AG10803 (cell line): ENCODE measurements at regions not wholly inside any gene's neighbourhood (a gene's known extent, or its start where the extent isn't known, plus 50 kb on each side); places are given as distances from the start of the nearest gene placed in this dataset.

Experiments
- DNase-seq: peaks from one replicate; pipeline ENCODE4 v3.0.0; 2010; ENCODE audit warnings: low read depth
- H3K4me3 ChIP-seq: 2 replicates; pipeline ENCODE4 v1.5.1; 2011; ENCODE audit warnings: mild to moderate bottlenecking, low read length, control low read depth
- TF ChIP-seq, protein P1 (sequence below): conservative IDR thresholded peaks from 2 replicates; pipeline ENCODE4 v1.5.1; 2011; ENCODE audit warnings: mild to moderate bottlenecking, low read length, control low read depth, inconsistent platforms

DNA sequence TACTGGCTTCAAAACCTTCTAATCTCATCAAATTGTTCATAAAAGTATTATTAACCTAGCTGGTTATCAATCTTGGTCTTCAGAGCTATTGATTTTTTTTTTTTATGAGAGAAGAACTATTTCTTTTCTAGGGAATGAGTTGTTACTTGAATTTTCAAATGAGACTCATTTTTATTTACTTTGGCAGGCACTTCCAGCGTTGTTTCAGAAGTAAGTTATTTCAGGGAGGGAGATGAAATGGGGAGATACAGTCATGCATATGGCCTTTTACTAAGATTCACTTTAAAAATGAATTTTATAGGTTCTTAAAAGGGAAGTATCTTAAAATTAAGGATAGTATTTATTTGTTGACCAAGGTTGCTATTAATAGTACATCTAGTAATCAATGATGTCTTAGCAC is 129.6 kb downstream of the IZUMO3 start:
- no peak for DNase-seq
- no peak overlapping the region for H3K4me3 ChIP-seq
- TF ChIP-seq, protein P1, sequence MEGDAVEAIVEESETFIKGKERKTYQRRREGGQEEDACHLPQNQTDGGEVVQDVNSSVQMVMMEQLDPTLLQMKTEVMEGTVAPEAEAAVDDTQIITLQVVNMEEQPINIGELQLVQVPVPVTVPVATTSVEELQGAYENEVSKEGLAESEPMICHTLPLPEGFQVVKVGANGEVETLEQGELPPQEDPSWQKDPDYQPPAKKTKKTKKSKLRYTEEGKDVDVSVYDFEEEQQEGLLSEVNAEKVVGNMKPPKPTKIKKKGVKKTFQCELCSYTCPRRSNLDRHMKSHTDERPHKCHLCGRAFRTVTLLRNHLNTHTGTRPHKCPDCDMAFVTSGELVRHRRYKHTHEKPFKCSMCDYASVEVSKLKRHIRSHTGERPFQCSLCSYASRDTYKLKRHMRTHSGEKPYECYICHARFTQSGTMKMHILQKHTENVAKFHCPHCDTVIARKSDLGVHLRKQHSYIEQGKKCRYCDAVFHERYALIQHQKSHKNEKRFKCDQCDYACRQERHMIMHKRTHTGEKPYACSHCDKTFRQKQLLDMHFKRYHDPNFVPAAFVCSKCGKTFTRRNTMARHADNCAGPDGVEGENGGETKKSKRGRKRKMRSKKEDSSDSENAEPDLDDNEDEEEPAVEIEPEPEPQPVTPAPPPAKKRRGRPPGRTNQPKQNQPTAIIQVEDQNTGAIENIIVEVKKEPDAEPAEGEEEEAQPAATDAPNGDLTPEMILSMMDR, result no peak

DNA sequence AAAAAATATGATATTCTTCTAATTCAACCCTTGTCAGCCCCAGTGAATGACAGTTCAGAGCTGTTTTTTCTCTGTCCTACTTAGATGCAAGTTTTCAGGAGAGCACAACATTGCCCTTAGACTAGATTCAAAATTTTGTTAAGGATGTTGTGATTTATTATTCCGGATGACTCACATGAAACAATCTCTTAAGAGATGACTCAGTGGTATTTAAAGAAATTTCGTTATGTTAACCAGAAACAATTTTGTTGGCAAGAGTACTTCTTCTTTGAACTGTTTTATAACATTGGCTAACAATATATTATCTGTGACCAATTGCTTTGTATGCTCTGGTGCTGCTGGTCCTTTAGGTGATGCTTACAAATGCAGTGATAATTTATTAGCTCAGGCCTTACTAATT is 132.0 kb downstream of the IZUMO3 start:
- TF ChIP-seq, protein P1, result no peak
- H3K4me3 ChIP-seq, result no peak overlapping the region
- no peak for DNase-seq

DNA sequence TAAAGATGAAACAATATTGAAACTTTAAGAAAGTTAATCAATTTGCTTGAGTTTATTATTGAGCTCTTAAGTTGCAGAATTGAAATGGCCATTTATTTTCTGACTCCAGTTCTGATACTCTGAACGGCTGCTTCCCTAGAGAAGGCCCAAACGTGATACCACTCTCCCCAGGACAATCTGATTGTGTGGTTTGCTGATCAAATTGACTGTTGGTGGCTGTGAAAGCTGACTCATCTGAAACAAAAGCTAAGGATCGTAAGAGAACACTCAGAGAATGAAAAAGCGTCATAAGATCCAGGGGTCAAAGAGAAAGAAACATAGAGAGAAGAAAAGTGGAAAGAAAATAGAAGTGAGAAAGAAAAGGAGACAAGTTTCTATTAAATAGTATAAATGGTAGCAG is 147.2 kb downstream of the IZUMO3 start:
- no peak overlapping the region for H3K4me3 ChIP-seq
- TF ChIP-seq, protein P1, result no peak
- DNase-seq, result no peak

DNA sequence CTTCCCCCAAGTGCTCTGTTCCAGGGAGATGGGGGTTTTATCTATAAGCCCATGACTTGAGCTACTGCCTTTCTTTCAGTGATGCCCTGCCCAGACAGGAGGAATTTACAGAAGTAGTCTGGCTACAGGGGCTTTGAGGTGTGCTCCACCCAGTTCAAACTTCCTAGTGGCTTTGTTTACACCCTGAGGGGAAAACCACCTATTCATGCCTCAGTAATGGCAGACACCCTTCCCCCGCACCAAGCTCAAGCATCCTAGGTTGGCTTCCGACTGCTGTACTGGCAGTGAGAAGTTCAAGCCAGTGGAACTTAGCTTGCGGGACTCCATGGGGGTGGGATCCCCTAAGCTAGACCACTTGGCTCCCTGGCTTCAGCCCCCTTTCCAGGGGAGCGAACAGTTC is 154.6 kb downstream of the IZUMO3 start:
- no peak for DNase-seq
- H3K4me3 ChIP-seq, result no peak overlapping the region
- TF ChIP-seq, protein P1, result no peak

DNA sequence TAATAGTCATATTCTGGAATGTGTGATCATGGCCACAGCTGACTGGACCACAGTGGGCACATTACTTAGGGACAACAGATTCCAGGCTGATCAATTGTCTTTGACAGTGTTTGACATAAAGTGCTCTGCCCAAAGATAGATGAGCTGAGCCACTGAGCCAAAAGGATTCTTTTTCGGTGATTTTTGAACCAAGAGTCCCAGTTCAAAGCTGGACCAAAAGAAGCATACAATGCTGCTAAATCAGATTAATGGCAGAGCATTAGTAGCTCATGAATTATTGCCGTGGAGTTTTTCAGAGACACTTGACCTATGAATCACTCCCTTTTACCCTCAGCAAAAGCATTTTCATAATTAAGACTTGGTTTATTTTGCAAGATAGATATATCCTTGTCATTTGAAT is 160.6 kb downstream of the IZUMO3 start:
- TF ChIP-seq, protein P1, result no peak
- DNase-seq, result no peak
- no peak overlapping the region for H3K4me3 ChIP-seq

DNA sequence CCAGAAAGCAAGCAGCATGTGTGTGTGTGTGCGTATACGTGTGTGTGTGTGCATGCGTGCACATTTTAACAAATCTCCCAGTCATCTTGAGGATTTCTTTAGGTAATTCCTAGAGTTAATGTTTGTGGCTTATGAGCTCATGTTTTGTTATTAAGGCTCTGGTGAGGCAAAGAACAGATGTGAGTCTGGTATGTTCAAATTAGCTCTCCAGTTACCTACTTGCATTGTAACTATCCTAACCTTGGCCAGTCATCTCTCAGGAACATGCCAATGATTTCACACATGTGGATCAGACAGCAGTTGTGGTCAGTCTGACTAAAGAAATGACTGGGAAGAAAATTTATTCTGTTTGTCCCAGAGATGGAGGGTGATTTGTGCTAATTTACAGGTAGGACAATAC is 163.1 kb downstream of the IZUMO3 start:
- no peak for DNase-seq
- TF ChIP-seq, protein P1, result no peak
- no peak overlapping the region for H3K4me3 ChIP-seq

DNA sequence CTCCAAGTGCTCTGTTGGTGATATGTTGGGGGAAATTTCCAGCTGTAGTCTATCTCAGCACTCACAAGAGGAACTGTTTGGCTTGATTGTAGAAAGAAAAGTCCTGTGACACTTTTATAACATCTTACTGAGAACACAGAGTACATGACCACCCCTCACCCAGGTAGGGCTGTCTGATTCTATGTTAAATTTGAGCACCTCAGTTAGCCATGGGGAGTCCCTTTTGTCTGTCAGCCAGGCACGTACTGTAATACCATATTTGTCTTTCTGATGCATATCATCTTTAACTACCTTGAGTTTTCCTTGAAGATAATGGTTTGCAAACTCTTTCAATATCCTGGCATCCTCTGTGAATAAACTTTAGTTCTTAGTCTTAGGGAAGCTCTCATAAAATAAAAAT is 164.5 kb downstream of the IZUMO3 start:
- no peak overlapping the region for H3K4me3 ChIP-seq
- no peak for DNase-seq
- TF ChIP-seq, protein P1, result no peak
